GM18873 (cell line): ENCODE measurements at regions not wholly inside any gene's neighbourhood (a gene's known extent, or its start where the extent isn't known, plus 50 kb on each side); places are given as distances from the start of the nearest gene placed in this dataset.
"Not testable (repeated sequence)": the region's sequence is repeated elsewhere in the genome, so short reads cannot be mapped to it uniquely, and the experiment has no call there.

ENCODE experiments used
- ATAC-seq: cut with Tn5 transposase; IDR thresholded peaks from one replicate; pipeline ENCODE4 v1.9.1; 2021; ENCODE audit warnings: mild to moderate bottlenecking, moderate library complexity, moderate number of reproducible peaks; ENCODE audit not compliant: unreplicated experiment, low FRiP score

- ATAC-seq = no peak
Measured at GRCh38 chr3:193915613-193916012, 220.3 kb upstream of the HES1 start.

DNA sequence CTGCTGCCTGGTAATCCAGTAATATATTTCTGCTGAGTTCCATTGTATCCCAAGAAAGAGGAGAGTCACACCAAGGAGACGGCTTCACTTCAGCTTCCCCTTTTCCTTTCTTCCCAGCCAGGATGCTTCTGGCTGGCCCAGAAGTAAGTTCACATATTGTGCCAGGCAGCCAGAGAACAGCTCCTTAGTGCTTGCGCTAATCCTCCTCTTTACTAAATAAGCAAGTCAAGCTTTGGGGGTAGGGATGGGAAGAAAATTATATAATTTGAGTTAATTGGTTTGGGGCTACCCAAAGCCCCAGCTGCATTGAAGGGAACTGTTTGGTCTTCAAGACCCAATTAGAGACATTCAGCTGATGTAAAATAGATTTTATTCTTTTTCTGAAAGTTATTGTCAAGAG, 218.8 kb upstream of the HES1 start:
- ATAC-seq = no peak

GRCh38 chr3:193921465-193921864, 214.5 kb upstream of the HES1 start:
- ATAC-seq = no peak

DNA sequence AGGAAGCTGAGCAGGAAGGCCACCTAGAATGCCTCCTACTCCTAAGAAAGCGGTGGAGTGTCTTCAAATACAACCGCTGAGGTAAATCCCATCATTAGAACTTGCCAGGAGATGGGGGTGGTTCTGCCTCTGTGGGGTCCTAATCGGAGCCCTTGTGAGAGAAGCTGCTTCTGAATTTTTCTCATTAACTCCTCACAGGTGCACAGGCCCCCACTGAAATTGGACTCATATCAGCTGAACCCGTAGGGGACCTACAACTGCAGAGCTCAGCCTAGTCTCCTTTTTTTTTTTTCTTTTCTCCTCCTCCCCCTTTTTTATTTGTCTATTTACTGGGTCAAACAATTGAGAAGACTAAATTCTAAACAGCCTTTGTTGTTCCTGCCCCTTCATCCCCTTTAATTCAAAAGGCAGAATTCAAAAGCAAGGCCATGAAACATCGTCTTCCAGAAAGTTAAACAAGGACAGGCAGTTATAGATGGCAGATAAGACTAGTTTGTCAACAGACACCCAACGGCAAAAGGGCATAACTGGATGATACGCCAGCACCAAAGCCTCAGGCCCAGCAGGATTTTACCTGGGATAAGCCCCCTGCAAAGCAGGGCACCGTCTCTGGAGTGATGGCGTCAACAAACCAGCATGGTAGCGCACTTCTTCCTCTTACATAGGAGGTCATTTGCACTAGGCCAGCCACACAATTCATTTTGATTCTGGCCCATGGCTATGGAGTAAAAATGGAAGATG, 213.7 kb upstream of the HES1 start:
- ATAC-seq = no peak

DNA sequence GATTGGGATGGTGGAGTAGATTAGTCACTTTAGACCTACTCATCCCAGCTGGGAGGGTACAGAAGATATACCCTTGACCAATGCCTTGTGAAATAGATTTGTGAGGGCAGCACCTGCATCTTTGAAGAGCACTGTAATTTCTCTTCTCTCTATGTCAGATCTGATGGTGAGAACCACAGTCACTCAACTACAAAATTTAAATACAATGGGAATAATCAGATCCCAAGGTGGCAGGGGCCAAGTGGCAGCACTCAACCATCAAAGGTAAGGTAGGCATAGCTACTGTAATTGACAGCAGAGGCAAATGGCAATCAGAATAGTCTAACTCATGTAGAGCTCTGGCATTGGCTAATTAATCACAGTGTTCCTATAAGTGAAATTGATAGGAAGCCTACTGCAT, 212.0 kb upstream of the HES1 start:
- not testable (repeated sequence) for ATAC-seq

- ATAC-seq = not testable (repeated sequence)
Measured at GRCh38 chr3:193926071-193926470, 209.9 kb upstream of the HES1 start.

- not testable (repeated sequence) for ATAC-seq
Measured at GRCh38 chr3:193927413-193928206, 208.3 kb upstream of the HES1 start.

- ATAC-seq = no peak
Measured at GRCh38 chr3:193928354-193929209, 207.4 kb upstream of the HES1 start.

GRCh38 chr3:193929373-193929772, 206.6 kb upstream of the HES1 start:
- ATAC-seq = no peak

DNA sequence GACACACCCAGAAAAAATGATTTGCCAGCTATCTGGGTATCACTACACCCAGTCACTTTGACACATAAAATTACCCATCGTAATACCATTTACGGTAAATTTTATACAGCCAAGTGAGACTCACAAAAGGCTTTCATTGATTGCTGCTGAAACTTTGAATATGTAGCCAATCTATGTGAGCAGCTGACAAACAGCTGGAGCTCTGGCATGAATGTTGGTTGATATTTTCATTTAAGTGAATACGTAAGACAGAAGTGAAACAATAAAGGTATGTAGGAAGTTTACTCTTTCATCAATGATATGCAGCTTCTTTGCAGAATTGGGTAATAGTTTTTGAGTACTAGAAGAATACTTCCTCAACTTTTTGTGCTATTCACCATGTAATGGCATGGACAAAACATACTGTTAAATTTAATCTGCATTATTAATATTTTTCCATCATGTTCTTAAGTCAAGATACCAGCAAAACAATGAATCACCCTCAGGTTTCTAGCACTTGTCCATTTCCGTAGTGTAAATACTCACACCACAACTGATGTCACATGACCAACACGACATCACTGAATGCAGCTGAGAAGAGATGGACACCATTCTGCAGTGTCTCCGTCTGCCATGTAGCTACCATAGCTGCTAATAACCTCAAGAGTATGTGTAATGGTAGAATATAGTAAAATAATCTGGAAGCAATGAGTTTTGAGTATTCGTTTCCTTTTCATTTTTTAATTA, 205.9 kb upstream of the HES1 start:
- no peak for ATAC-seq

GRCh38 chr3:193932136-193932535, 203.8 kb upstream of the HES1 start:
- no peak for ATAC-seq

DNA sequence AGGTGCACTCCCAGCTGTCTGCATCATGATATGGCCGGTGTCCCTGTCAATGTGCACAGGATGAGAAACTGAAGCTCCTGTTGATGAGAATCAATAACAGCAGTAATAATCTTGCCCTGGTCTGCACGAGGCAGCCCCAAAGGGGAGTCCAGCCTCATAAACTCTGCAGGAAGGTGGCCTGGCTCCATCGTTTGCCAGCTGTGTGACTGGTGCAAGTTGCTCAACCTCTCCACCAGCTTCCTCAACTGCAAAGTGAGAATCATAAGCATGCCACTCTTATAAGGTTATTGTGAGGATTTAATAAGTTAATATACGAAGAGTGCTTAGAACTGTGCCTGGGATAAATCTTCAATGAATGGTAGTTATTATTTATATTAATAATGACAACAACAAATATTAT, 203.4 kb upstream of the HES1 start:
- ATAC-seq = no peak

GRCh38 chr3:193933451-193933850, 202.5 kb upstream of the HES1 start:
- no peak for ATAC-seq

DNA sequence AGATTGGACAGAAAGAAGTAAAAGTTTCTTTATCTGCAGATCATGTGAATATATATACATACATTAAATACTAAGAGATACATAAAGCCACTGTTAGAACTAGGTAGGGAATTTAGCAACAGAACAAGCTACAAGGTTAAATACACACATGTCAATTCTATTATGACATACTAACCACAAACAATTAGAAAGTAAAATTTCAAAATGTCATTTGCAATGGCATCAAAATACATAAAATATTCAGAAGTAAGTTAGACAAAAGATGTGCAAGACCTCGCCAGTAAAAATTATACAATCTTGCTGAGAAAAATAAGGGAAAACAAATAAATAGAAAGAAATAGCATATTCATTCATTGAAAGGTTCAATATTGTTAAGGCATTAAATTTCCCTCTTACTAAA, 200.0 kb upstream of the HES1 start:
- ATAC-seq = no peak

DNA sequence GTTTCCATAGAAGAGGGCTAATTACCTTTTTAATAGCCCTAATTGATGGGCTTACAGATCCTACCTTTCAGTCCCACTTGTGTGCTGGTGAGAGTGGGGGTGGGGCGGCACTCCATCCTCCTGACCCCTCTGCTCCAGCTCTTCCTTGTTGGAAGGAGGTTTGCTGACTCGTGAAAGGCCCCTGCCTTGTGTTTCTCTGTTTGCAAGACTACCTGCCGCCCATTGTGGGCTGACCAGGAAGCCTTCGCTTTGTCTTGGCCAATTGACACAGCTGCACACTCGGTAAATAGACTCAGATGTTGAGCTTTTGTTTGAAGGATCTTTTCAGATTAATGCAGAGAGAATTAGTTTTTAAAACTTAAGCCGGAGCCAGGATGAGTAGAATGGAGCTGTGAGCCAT, 197.3 kb upstream of the HES1 start:
- ATAC-seq = no peak

DNA sequence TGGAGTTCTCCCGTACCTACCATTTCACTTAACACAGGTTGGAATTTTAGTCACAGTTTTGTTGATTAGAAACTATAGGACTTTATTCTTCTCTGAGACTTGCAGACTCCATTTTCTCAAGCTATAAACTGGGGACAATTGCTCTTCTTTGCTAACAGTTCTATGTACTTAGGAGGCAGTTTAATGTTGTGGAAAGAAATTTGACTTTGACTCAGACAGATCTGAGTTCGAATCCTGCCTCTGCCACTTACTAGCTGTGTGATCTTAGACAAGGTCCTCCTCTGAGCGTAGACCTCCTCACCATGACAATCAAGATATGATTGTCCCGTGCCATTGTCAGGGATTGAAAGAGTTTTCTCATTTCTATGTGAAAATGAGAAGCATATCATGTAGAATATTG, 196.4 kb upstream of the HES1 start:
- no peak for ATAC-seq

DNA sequence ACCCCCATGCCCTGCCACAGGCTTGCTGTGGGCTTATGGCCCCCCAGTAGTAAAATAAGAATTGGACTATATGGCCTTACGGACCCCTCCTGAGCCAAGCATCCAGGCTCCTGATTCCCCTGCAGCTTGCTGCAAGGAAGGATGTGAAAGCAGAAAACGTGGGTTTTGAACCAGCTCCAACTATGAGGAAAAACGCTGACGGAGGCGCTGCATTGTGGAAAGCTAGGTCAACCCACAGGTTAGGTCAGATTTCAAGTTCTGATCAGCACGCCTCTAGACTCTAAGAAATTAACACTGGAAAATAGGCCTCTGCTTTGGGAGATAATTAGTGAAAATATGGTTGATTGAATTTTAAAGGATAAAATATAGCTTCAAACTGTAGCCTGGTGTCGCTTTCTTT, 195.4 kb upstream of the HES1 start:
- ATAC-seq = no peak

- no peak for ATAC-seq
Measured at GRCh38 chr3:193941486-193941885, 194.5 kb upstream of the HES1 start.

DNA sequence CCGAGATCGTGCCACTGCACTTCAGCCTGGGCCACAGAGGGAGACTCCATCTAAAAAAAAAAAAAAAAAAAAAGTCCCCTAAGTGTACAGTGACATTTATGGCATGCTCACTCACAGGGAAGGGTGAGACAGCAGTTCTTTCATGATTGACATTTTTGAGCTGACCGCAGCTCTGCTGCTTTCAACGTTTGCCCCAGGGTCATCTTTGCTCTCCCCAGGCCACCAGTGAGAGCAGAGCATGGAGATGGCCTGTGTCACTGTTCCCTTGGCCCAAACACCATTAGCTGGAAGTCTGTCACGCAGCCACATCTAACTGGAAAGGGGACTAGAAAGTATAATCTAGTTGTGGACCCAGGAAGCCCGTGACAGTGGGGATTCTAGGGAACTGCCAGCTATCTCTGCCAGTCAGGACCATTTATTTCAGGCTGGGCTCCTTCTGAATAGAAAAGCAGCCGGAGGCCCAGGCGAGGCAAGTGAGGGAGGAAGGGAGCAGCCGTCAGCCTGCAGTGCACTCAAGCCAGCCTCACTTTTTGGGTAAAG, 193.4 kb upstream of the HES1 start:
- no peak for ATAC-seq

GRCh38 chr3:193943200-193943599, 192.7 kb upstream of the HES1 start:
- ATAC-seq = no peak
